ENCODE measurements at regions not wholly inside any gene's neighbourhood (a gene's known extent, or its start where the extent isn't known, plus 50 kb on each side); places are given as distances from the start of the nearest gene placed in this dataset.

GRCh38 chr10:78934994-78935602 is 133.7 kb upstream of the ZMIZ1 start:
- no peak for TF ChIP-seq POLR2A (IDR thresholded peaks at IDR 0.05; ENCODE audit: low read depth, low read length)
- FAIRE-seq: no peak
- no peak for DNase-seq (ENCODE audit: insufficient read length, low spot score)

DNA sequence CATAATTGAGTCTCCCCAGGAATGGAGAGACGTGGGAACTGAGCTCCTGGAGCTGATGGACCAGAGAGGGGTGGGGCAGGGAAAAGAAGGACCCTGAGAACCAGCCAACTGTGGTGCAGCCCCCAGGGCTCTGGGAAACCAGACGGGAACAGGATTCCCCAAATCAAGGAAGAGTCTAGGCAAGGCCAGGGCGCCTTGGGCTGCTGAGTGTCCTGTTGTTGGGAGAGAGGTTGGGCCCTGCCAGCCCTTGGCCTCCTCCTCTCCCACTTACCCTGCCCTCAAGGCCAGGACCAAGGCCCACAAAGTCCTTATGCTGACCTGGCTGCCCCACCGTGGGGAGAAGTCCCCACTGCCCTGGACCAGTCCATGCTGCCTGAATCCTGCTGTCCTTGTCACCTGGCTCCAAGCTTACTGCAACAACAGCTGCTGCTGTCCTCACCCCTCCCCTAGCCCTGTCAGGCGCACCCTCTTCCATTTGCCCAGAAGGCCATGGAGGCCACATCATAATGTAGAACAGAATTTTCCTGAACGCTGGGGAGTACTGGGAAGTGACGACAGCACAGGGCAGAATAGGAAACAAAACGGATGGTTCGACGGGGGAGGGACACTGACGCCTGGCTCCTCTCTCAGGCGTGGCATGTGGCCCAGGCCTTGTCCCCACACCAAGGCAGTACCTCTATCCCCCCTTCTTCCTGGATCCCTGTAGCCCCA is 132.9 kb upstream of the ZMIZ1 start:
- no peak for TF ChIP-seq POLR2A (IDR thresholded peaks at IDR 0.05; ENCODE audit: low read depth, low read length)
- no peak for FAIRE-seq
- DNase-seq (ENCODE audit: insufficient read length, low spot score): no peak

DNA sequence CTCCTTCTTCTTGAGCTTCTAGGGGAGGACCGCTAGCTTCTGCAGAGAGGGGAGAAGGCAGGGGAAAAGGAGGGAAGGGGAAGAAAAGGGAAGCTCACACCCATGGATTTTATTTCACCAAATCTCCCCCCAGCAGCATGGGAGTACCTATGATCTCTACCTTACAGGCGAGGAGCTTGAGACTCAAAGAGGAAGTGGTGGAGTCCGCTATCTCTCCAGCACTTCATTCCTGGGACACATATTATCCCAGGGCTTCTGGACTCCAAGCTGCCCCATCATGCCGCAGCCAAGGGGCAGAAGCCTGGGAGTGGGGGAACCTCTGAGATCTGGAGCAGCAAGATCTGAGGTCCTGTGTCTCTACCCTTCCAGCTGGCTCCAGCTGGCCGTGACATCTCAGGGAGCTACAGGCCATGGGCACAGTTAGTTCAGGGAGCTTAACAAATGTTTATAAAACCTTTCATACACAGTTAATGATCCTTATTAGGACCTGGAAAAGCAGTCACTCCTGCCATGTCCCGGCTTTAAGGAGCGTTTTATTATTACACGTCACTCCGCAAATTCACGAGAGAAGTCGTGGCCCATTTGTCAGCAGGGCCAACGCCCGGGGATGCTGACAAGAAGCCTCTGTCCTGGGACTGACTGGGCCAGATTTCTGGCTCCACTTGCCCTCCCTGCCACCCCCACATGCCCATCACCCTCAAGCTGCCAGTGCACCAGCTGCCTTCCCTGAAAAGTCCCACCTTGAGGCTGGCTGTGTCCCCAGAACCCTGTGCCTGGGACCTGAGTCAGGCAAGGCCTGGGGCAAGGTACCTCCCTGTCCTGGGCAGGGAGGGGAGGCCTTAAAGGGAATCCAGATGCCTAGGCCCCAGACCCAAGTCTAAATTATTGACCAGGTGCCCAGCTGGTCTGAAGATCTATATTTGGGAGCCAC is 132.1 kb upstream of the ZMIZ1 start:
- DNase-seq (ENCODE audit: insufficient read length, low spot score) (no peak), FAIRE-seq (no peak)
- no peak for TF ChIP-seq POLR2A (IDR thresholded peaks at IDR 0.05; ENCODE audit: low read depth, low read length)

DNA sequence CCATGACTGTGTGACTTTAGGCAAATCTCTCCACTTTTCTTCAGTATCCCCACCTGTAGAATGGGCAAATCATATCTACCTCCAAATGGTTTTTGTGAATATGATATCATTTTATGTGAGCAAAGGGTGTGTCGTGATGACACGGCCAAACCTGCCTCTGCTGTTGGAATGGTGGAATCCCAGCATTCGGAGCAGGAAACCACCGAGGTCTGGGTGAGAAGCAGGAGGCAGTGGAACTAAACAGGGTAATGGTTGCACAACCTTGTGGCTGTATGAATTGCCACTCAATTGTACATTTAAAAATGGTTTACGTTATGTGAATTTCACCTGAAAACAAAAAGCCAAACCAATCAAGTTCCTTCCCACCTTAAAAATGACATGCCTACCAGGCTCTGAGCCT is 131.4 kb upstream of the ZMIZ1 start:
- FAIRE-seq (no peak), DNase-seq (ENCODE audit: insufficient read length, low spot score) (no peak)
- TF ChIP-seq POLR2A (IDR thresholded peaks at IDR 0.05; ENCODE audit: low read depth, low read length): no peak

DNA sequence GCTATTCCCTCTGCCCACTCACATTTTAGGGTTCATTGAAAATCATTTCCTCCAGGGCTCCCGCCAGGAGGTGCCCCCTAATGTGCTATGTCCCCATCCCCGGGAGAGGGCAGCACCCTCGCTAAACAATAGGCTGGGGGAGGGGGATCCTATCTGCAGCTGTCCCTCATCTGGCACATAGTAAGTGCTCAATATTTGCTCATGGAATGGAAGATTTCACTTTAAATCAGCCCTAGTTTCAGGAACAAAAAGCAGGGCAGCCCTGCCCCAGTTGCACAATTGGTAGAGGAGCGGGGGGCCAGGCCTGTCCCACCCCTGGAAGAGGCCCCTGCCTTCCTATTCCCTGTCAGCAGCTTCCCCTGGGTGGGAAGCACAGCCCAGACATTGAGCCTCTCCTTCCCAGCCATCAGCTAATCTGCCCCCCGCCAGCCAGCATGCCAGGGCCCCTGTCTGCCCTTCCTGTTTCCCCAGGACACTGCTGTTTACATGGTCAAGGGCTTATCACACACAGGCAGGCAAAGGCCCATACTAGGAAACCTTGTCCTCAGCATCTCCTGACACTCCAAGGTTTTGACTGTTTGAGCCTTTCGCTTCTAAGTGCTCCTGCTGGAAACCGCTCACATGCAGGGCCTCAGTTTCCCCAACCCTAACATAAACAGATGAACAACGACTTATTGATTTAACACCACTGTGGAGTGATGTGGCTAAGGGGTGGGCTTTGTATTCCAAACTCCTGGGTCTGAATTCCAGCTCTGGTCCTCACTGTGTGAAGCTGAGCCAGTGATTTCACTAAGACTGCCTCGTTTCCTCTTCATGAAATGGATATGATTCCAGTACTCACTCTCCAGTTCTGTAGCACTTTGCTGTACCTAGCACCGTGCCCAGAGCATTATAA is 130.7 kb upstream of the ZMIZ1 start:
- DNase-seq (ENCODE audit: insufficient read length, low spot score) (no peak), FAIRE-seq (no peak)
- no peak for TF ChIP-seq POLR2A (IDR thresholded peaks at IDR 0.05; ENCODE audit: low read depth, low read length)

- TF ChIP-seq POLR2A (IDR thresholded peaks at IDR 0.05; ENCODE audit: low read depth, low read length): no peak
- DNase-seq (ENCODE audit: insufficient read length, low spot score) (no peak), FAIRE-seq (no peak)
Observed at GRCh38 chr10:78938695-78939672, 129.8 kb upstream of the ZMIZ1 start.

DNA sequence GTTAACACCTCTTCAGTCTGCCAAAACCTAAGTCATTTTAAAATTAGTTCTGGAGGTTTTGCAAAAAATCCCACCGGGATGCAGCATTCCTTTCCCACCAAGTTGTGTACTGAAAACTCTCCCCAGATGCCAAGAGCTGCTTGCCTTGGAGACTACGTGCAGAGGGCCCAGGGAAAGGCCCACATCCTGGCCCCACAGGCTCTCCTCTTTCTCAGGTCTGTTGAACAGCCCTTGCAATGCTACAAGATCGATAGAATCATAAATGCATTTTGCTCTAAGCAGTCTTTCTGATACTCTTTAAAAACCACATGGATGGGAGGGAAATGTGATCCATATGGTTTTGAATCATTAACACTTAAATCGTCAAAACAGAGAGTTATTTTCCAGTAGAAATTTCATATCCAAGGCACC is 126.7 kb upstream of the ZMIZ1 start:
- FAIRE-seq (no peak), DNase-seq (ENCODE audit: insufficient read length, low spot score) (no peak)
- TF ChIP-seq POLR2A (IDR thresholded peaks at IDR 0.05; ENCODE audit: low read depth, low read length): no peak

DNA sequence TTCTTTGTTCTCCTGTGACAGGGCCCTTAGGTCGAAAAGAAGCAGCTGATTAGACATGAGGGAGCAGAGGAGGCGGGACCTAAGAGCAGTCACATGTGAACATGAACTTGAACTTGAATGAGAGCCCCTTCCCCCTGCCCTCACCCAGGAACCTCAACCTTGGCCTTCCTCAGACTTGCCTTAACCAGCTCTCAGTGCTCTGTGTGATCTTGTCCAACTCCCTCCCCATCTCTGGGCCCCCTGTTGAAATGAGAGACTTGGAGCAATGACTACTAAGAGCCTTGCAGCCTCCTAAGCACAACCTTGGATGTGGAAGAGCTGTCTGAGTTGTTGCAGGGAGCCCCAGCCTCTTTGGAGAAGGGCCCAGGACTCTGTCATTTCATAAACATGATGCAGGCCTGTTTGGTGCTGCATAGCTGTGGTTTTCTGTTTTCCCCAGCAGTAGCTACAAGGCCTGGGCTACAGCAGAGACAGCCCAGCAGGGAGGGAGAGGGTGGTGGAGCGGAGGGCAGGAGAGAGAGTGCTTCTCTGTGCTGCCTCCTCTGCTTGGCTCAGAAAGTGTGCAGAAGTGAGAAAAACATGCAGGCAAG is 123.9 kb upstream of the ZMIZ1 start:
- peak; percentile 88 for DNase-seq (ENCODE audit: insufficient read length, low spot score)
- TF ChIP-seq POLR2A (IDR thresholded peaks at IDR 0.05; ENCODE audit: low read depth, low read length): no peak
- peak; percentile 96 for FAIRE-seq

GRCh38 chr10:78945838-78946237 is 122.9 kb upstream of the ZMIZ1 start:
- no peak for TF ChIP-seq POLR2A (IDR thresholded peaks at IDR 0.05; ENCODE audit: low read depth, low read length)
- no peak for DNase-seq (ENCODE audit: insufficient read length, low spot score)
- FAIRE-seq: no peak

DNA sequence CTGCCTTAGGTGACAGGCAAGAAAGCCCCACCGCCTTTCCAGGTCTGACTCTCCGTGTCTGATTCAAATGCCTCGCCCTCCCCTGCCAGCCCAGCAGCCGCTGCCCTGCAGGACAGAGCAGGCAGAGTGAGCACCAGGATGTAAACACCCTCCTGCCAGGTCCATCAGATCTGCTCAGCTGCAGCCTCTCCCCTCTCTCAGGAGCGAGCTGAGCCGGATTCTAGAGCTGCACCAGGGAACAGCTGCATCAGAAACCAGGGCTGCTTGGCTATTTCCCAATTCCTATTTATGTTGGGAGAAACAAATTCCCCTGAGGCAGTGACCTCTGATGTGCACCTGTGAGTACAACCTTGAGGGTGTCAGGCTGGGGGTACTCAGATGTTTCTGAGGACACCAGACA is 121.5 kb upstream of the ZMIZ1 start:
- FAIRE-seq (no peak), DNase-seq (ENCODE audit: insufficient read length, low spot score) (no peak)
- no peak for TF ChIP-seq POLR2A (IDR thresholded peaks at IDR 0.05; ENCODE audit: low read depth, low read length)

DNA sequence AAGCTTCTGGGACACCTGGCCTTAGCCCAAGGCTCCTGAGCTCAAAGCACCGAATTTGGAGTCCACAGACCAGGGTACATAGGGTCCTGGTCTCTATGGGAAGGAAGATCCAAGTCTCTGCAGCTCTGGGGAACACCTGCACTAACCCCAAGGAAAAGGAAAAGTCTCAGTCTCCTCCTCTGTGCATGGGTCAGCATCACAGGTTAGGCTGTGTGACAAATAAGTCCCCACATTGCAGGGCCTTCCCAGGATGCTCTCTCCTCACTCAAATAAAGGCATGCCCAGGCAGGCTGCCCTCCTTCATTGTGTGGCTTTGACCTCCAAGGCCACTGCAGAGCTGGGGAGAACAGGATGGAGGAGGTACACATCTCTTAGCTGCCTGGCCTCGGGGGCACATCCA is 121.0 kb upstream of the ZMIZ1 start:
- TF ChIP-seq POLR2A (IDR thresholded peaks at IDR 0.05; ENCODE audit: low read depth, low read length): no peak
- no peak for DNase-seq (ENCODE audit: insufficient read length, low spot score)
- FAIRE-seq: no peak

DNA sequence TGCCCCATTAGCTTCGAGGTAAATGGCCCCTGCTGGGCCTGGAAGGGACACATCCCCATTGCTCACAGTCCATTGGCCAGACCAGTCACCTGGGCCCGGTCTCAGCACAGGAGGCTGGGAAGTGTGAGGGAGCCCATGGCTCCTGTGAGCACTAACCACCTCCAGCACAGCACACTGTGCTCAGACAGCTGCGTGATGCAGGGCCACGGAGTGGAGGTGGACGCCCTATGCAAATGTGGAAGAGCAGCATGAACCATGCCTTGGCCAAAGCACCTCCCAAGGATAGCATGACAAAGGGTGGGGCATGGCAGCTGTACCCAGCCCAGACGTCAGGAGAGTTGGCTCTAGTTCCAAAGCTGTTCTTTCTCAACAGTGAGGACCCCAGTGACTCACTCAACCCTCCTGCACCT is 120.1 kb upstream of the ZMIZ1 start:
- TF ChIP-seq POLR2A (IDR thresholded peaks at IDR 0.05; ENCODE audit: low read depth, low read length): no peak
- DNase-seq (ENCODE audit: insufficient read length, low spot score) (no peak), FAIRE-seq (no peak)

Measured in H54 (cell line).